ENCODE measurements at regions not wholly inside any gene's neighbourhood (a gene's known extent, or its start where the extent isn't known, plus 50 kb on each side); places are given as distances from the start of the nearest gene placed in this dataset.

- TF ChIP-seq GATA2 (IDR thresholded peaks at IDR 0.05; ENCODE audit: low read depth, low read length), result no peak
- no peak for TF ChIP-seq GATA3 (IDR thresholded peaks at IDR 0.05; ENCODE audit: low read depth, low read length)
Observed at GRCh38 chr5:67842806-67843205, 372.8 kb upstream of the PIK3R1 start.
